ENCODE measurements at regions not wholly inside any gene's neighbourhood (a gene's known extent, or its start where the extent isn't known, plus 50 kb on each side); places are given as distances from the start of the nearest gene placed in this dataset.

GRCh38 chr6:170212956-170213636, 77.8 kb downstream of the DLL1 start:
- ATAC-seq, result no peak

- ATAC-seq, result no peak
Observed at GRCh38 chr6:170212051-170212756, 78.7 kb downstream of the DLL1 start.

- no peak for ATAC-seq
Observed at GRCh38 chr6:170211404-170212025, 79.4 kb downstream of the DLL1 start.

GRCh38 chr6:170210651-170211403, 80.1 kb downstream of the DLL1 start:
- no peak for ATAC-seq

- no peak for ATAC-seq
Observed at GRCh38 chr6:170210026-170210390, 80.9 kb downstream of the DLL1 start.

GRCh38 chr6:170209354-170210025, 81.4 kb downstream of the DLL1 start:
- peak; percentile 20 for ATAC-seq

GRCh38 chr6:170208651-170209353, 82.1 kb downstream of the DLL1 start:
- no peak for ATAC-seq

- ATAC-seq, result no peak
Observed at GRCh38 chr6:170208182-170208601, 82.7 kb downstream of the DLL1 start.

- ATAC-seq, result no peak
Observed at GRCh38 chr6:170207586-170208181, 83.2 kb downstream of the DLL1 start.

- no peak for ATAC-seq
Observed at GRCh38 chr6:170206851-170207431, 83.9 kb downstream of the DLL1 start.

GRCh38 chr6:170206317-170206621, 84.6 kb downstream of the DLL1 start:
- no peak for ATAC-seq

GRCh38 chr6:170205534-170206316, 85.2 kb downstream of the DLL1 start:
- no peak for ATAC-seq

GRCh38 chr6:170205126-170205525, 85.8 kb downstream of the DLL1 start:
- ATAC-seq, result no peak

- ATAC-seq, result no peak
Observed at GRCh38 chr6:170203212-170203611, 87.7 kb downstream of the DLL1 start.

GRCh38 chr6:170202416-170203135, 88.3 kb downstream of the DLL1 start:
- ATAC-seq, result no peak

GRCh38 chr6:170201361-170201760, 89.5 kb downstream of the DLL1 start:
- no peak for ATAC-seq

GRCh38 chr6:170200458-170200891, 90.4 kb downstream of the DLL1 start:
- peak; percentile 32 for ATAC-seq

- ATAC-seq, result no peak
Observed at GRCh38 chr6:170199716-170200115, 91.2 kb downstream of the DLL1 start.

GRCh38 chr6:170198298-170198697, 92.6 kb downstream of the DLL1 start:
- no peak for ATAC-seq

- no peak for ATAC-seq
Observed at GRCh38 chr6:170193326-170193821, 97.5 kb downstream of the DLL1 start.

All from esophagus mucosa (tissue), 1 donor.